WI38 (cell line): ENCODE measurements at regions not wholly inside any gene's neighbourhood (a gene's known extent, or its start where the extent isn't known, plus 50 kb on each side); places are given as distances from the start of the nearest gene placed in this dataset.

ENCODE experiments used
- H3K4me3 ChIP-seq: 2 replicates; pipeline ENCODE4 v1.5.1; 2011; ENCODE audit warnings: low read depth, mild to moderate bottlenecking, control low read depth, low read length
- CTCF ChIP-seq: IDR thresholded peaks from 2 replicates; pipeline ENCODE4 v1.5.1; 2012; ENCODE audit warnings: low read depth, mild to moderate bottlenecking, control low read depth, low read length

GRCh38 chr1:53378061-53378460 is 50.2 kb upstream of the LRP8 start:
- no peak overlapping the region for H3K4me3 ChIP-seq
- no peak for TF ChIP-seq CTCF

GRCh38 chr1:53378932-53379661 is 51.2 kb upstream of the LRP8 start:
- TF ChIP-seq CTCF: no peak
- H3K4me3 ChIP-seq: no peak overlapping the region

GRCh38 chr1:53379662-53380002 is 51.8 kb upstream of the LRP8 start:
- TF ChIP-seq CTCF: no peak
- H3K4me3 ChIP-seq: no peak overlapping the region

- TF ChIP-seq CTCF: no peak
- H3K4me3 ChIP-seq: no peak overlapping the region
These were observed 52.4 kb upstream of the LRP8 start for GRCh38 chr1:53380296-53380695.

GRCh38 chr1:53381790-53382401 is 54.0 kb upstream of the LRP8 start:
- no peak for TF ChIP-seq CTCF

GRCh38 chr1:53383136-53383870 is 55.4 kb upstream of the LRP8 start:
- TF ChIP-seq CTCF: no peak
- no peak overlapping the region for H3K4me3 ChIP-seq

More at GRCh38 chr1:53381790-53382401, 54.0 kb upstream of the LRP8 start:
- H3K4me3 ChIP-seq: no peak overlapping the region

GRCh38 chr1:53384796-53385195 is 56.9 kb upstream of the LRP8 start:
- no peak for TF ChIP-seq CTCF
- H3K4me3 ChIP-seq: no peak overlapping the region
